GDM1 (cell line): ENCODE measurements at regions not wholly inside any gene's neighbourhood (a gene's known extent, or its start where the extent isn't known, plus 50 kb on each side); places are given as distances from the start of the nearest gene placed in this dataset.

Experiments
- DNase-seq: peaks from one replicate; lab custom pipeline; 2025; lab: John Stamatoyannopoulos, UW

- DNase-seq: no peak
Observed at GRCh38 chr13:109593230-109593629, 193.2 kb downstream of the IRS2 start.

GRCh38 chr13:109592770-109593169 is 193.6 kb downstream of the IRS2 start:
- no peak for DNase-seq

- DNase-seq: no peak
Observed at GRCh38 chr13:109587689-109588088, 198.7 kb downstream of the IRS2 start.

DNA sequence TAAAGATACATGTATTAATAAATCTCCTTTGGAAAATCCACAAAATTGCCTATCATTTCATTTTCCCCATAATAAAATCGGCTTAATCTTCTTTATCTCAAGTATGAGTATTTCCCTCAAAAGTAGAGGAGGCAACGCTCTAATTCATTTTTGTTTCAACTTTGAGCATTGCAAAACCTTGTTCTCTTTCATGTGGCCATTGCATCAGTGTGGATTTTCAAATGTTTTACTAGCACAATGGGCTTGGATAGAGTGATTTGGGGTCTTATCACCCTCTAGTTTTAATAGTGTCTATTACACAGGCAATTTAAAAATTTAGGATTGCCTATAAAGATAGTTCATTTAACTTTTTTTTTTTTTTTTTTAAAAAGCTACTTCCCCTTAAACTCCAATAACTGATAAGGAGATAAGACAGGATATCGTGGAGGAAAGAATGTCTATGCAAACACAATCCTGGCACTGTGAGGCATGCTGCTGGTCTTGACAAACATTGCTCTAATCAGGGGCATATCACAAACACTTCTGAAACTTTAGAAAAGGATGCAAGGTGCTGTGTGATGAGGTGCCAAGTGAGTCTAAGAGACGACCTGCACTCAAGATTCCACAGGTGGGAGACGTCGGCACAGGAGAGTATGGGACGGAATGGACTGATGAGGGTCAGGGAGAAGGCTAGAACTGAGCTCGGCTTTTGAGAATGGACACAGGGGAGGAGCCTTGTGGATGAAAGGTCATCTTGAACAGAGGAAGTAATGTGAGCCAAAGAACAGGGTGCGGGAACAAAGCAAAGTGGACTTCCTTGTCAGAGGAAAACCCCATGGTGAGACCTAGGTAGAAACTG is 199.7 kb downstream of the IRS2 start:
- no peak for DNase-seq

DNA sequence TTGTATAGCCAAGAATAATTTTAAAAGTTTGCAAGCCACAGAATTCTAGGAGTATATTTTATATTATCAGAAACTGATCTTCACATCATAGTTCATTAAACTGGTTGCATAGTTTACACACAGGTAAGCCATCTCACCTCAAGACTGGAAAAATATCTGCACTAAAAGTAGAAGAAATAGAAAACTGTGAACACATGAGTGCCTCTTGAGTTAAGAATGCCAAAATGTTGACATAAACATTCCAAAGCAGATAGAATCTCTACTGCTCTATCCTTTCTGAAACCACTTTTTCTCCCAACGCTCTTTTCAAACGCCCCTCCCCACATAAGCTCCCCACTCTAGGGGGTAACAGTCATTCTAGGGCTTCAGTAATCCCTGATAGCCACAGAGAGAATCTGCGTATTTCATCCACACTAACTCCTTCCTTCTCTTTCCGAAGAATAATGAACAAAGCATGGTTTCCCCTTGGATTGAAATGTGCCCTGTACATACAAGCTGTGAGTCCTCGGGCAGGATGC is 201.5 kb downstream of the IRS2 start:
- no peak for DNase-seq

DNA sequence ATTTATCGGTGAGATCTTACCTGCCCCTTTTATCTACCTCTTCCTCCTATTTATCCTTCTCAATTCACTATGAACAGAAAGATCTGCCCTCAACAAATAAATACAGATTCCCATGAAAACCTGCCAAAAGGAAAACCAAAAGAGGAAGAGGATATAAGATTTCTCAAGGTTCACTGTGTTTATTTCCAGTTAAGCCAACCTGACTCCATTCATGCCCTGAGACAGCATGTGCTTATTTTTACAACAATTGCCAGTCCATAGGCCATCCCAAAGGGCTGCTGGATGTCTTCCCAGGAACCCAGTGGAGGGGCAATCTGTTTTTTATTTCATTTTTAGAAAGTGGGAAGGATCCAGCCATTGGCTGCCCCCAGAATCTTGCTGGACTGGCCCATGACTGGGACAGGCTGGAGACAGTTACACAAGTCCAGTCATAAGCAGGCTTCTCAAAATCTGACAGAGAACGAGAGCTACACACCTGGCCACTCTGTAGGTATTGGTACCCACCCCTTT is 209.1 kb downstream of the IRS2 start:
- no peak for DNase-seq

DNA sequence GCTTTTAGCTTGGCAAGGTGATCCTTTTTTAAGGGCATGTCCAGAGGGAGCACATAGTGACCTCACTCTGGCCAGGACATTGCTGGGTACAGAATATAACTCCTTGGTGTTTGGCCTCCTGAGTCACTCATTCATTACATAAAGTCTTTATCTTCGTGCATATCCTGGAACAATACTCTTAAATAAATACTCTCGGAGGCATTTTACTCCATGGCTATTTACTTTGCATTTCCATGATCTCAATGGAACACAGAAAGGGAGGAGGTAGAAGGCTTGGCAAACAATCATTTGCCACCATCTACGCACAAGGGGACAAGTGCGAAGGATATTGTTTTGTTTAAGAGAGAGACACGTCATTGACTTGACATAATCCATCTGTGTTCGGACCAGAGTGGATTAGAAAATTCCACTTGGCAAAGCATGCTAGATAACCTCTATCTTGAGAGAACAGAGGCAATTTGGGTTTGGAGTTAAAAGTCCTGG is 210.0 kb downstream of the IRS2 start:
- no peak for DNase-seq

DNA sequence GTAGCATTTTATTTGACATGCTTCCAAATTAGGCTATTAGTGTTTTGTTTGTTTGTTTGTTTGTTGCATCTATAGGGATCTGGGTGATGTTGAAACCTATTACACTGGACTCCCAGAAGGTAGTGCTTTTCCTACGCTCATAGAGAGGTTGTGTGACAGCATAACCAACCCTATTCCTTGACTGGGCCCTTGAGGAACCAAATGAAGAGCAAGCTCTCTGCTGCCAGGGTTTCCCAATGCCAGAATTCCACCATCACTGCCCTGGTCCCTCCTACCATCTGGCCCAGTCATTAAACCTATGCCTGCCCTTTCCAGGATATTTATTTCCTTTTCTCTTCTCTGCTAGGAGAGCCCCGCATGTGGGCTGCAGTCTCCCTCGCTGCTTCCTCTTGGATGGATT is 210.6 kb downstream of the IRS2 start:
- no peak for DNase-seq

- no peak for DNase-seq
Observed at GRCh38 chr13:109572389-109572788, 214.0 kb downstream of the IRS2 start.

- DNase-seq: peak; percentile 16
Observed at GRCh38 chr13:109569958-109570711, 216.2 kb downstream of the IRS2 start.

GRCh38 chr13:109568339-109568818 is 218.0 kb downstream of the IRS2 start:
- no peak for DNase-seq

DNA sequence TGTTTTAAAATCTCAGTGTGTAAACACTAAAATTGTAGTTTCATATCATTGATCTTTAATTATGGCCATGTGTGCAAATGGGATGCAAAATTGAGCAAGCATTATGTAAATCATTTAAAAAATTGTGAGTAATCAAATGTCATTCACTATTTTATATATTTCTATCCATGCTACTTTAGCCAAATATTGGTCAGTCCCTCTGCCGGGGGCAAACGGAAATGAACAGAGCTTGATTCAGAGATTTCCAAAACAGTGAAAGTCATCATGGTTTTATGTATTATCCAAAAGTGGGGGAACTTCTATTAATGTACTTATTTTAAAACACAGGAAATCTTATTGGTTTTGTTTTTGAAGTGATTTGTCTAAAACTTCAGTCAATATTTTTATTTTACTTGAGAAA is 219.1 kb downstream of the IRS2 start:
- DNase-seq: no peak

DNA sequence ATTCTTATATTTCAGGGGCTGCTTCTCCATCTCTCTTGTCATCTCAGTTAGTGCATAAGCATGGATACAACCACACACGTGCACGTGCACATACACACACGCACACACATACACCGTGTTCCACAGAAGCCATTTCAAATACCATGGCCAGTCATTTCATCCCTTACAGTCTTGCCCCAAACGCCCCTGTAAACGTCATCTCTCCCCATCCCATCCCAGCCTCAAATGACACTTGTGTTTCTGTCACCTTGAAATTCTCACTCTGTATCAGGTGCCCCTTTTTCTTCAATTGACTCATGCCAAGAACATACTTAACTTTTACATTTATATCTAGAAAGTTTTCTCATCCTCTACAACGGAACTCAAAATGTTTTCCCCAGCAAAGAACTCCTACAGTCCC is 220.5 kb downstream of the IRS2 start:
- no peak for DNase-seq

DNA sequence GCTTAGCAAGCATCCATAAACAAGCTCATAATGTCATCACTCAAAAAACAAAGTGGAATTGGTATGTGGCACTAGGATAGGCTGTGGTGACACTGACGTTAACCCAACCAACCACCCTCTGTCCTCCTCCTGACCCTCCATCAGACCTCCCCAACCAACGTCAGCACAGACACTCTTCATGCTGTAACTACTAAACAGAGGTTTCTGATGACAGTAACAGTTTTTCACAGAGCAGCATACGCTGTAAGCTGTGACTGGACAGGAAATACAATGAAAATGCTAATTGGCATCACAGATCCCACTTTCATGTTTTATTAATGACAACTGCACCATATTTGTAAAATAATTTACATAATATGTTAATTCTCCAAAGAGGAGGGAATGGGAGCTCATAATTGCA is 238.0 kb downstream of the IRS2 start:
- no peak for DNase-seq

- DNase-seq: no peak
Observed at GRCh38 chr13:109547942-109548341, 238.4 kb downstream of the IRS2 start.

- no peak for DNase-seq
Observed at GRCh38 chr13:109545931-109546330, 240.5 kb downstream of the IRS2 start.

DNA sequence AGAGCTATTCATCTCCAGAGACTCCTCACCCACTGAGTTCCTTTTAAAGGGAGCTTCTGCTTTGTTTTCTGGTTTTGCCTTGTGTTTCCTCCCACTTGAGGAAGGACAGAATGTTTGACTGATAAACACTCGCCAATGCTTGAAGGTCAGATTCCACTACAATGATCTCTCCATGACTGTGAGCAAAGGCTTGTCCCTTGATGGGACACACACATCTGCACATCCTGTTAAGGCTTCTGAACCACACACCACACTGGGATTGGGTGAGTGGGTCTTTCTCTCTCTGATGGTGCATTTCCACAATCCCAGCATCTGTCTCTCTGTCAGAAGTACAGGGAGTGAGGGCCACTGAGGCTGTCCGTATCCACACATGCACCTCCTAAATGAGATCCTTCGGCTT is 245.3 kb downstream of the IRS2 start:
- DNase-seq: no peak

DNA sequence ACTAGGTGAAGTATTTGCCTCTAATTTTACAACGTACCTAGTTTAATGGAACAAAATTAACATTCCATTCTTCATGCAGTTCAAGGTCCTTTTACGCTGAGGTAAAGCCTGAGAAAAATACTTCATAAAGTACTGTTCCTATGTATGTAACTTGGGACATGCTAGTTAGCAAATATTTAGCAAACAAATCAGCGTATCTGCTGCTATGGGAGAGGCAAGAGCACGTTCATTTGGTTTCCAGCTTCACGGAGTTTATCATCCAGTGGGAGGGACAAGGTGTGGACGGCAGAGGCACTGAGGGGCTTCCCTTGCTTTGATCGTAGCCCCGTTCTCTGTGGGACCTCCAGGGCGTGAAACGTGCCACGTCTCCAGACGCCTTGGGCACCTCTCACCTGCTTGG is 248.8 kb downstream of the IRS2 start:
- no peak for DNase-seq

DNA sequence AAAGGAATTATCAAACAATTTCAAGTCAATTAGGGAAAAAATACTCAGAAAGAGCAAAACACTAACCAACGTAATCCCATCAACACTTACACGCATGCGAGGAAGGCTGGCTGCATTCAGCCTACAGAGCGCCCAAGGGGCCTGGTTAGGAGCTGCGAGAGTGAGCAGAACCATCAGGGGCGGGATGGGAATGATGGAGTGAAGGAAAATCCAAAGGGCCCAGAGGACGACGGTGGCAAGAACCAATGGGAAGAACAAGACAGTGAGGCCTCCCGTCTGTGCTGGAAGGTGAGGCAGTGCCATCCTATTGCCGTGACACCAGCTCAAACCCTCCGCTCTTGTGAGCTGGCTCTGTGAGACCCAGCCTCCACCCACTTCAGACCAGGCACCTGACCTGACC is 253.0 kb downstream of the IRS2 start:
- no peak for DNase-seq

GRCh38 chr13:109529964-109530363 is 256.4 kb downstream of the IRS2 start:
- no peak for DNase-seq

- DNase-seq: no peak
Observed at GRCh38 chr13:109521719-109522118, 264.7 kb downstream of the IRS2 start.

- DNase-seq: no peak
Observed at GRCh38 chr13:109517517-109517916, 268.9 kb downstream of the IRS2 start.

- no peak for DNase-seq
Observed at GRCh38 chr13:109516186-109516585, 270.2 kb downstream of the IRS2 start.
